HG02759 (cell line): ENCODE measurements at regions not wholly inside any gene's neighbourhood (a gene's known extent, or its start where the extent isn't known, plus 50 kb on each side); places are given as distances from the start of the nearest gene placed in this dataset.
"Not testable (repeated sequence)": the region's sequence is repeated elsewhere in the genome, so short reads cannot be mapped to it uniquely, and the experiment has no call there.

Experiments
- ATAC-seq: cut with Tn5 transposase; IDR thresholded peaks from one replicate; pipeline ENCODE4 v1.9.1; 2021; ENCODE audit warnings: mild to moderate bottlenecking, moderate library complexity; ENCODE audit not compliant: unreplicated experiment

GRCh38 chr4:184965230-184966050, 52.9 kb upstream of the HELT start:
- not testable (repeated sequence) for ATAC-seq

- not testable (repeated sequence) for ATAC-seq
These were observed 52.1 kb upstream of the HELT start for GRCh38 chr4:184966051-184966691.

- ATAC-seq: not testable (repeated sequence)
These were observed 50.6 kb upstream of the HELT start for GRCh38 chr4:184967699-184968098.

- no peak for ATAC-seq
These were observed 49.9 kb upstream of the HELT start for GRCh38 chr4:184968366-184968765.
